Right atrium auricular region (tissue), 2 donors: ENCODE measurements at regions not wholly inside any gene's neighbourhood (a gene's known extent, or its start where the extent isn't known, plus 50 kb on each side); places are given as distances from the start of the nearest gene placed in this dataset.

ENCODE experiments used
- DNase-seq: peaks from one replicate; pipeline ENCODE4 v3.0.0-alpha.2; 2019; ENCODE audit warnings: low spot score
- H3K27ac ChIP-seq, 2 donors: fragments of 200-600 bp; sonication (generic); 1 replicate in 1 of 2; 2 replicates in 1 of 2; pipeline ENCODE4 v1.5.1; 2016 to 2019
- H3K27me3 ChIP-seq, 2 donors: fragments of 200-600 bp; sonication (generic); one replicate each; pipeline versions ENCODE4 v1.5.1 to v1.6.0; 2017 to 2019
- H3K36me3 ChIP-seq: fragments of 200-600 bp; sonication (generic); one replicate; pipeline ENCODE4 v1.5.1; 2016
- H3K4me1 ChIP-seq, 2 donors: fragments of 200-600 bp; sonication (generic); one replicate each; pipeline versions ENCODE4 v1.5.1 to v1.6.0; 2017 to 2019
- H3K4me3 ChIP-seq, 2 donors: fragments of 200-600 bp; sonication (generic); 1 replicate in 1 of 2; 2 replicates in 1 of 2; pipeline ENCODE4 v1.5.1; 2017 to 2019; ENCODE audit warnings: mild to moderate bottlenecking in 1 of 2, moderate library complexity in 1 of 2
- H3K9me3 ChIP-seq, 2 donors: fragments of 200-600 bp; sonication (generic); one replicate each; pipeline ENCODE4 v1.5.1; 2019
- TF ChIP-seq, protein P1 (sequence below), 2 donors: fragments of 200-600 bp; sonication (generic); IDR thresholded peaks; one replicate each; pipeline ENCODE4 v1.5.1; 2019; ENCODE audit warnings: antibody characterized with exemption in 2 of 2

DNA sequence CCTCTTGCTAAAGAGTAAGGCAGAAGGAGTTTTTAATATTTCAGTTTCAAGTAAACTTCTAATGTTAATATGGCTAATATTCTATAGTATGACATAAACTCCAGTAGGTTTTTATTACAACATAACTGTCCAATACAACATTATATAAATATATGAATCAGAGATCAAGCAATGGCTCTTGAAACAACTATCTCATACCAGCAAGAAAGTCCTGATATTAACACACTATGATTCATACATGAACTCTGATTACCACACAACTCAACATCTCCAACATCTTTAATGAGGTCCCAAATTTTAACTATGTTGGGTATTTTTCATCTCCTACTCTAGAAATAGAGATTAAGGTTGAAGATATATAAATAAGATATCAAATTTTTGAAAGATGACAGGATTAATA lies 878.3 kb downstream of the TLE1 start:
- no peaks in the 10 kb centered on the region for H3K4me1 ChIP-seq
- no peak overlapping the region for H3K27ac ChIP-seq
- H3K9me3 ChIP-seq: no peaks in the 10 kb centered on the region
- H3K27me3 ChIP-seq: no peaks in the 10 kb centered on the region
- TF ChIP-seq, protein P1, sequence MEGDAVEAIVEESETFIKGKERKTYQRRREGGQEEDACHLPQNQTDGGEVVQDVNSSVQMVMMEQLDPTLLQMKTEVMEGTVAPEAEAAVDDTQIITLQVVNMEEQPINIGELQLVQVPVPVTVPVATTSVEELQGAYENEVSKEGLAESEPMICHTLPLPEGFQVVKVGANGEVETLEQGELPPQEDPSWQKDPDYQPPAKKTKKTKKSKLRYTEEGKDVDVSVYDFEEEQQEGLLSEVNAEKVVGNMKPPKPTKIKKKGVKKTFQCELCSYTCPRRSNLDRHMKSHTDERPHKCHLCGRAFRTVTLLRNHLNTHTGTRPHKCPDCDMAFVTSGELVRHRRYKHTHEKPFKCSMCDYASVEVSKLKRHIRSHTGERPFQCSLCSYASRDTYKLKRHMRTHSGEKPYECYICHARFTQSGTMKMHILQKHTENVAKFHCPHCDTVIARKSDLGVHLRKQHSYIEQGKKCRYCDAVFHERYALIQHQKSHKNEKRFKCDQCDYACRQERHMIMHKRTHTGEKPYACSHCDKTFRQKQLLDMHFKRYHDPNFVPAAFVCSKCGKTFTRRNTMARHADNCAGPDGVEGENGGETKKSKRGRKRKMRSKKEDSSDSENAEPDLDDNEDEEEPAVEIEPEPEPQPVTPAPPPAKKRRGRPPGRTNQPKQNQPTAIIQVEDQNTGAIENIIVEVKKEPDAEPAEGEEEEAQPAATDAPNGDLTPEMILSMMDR (IDR thresholded peaks at IDR 0.05): no peak
- no peaks in the 10 kb centered on the region for H3K36me3 ChIP-seq
- H3K4me3 ChIP-seq: no peak overlapping the region
- no peak for DNase-seq

DNA sequence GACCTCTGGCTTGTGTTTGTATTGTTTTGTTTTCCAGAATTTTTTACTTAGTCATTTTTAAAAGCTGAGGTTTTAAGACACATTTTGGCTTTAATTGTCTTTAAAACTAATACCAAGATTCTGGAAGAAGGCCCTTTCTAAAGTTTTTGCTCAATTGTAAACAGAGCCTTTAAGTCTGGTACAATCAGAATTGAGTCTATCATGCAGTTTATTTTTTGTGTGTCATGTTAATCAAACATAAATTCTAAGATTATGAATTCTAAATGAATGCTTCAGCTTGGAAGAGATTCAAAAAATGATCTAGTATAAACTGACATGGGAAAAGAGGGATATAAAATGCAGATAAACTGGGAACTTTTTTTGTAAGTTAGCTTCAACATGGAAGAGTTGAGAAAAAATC lies 882.7 kb downstream of the TLE1 start:
- no peak overlapping the region for H3K4me3 ChIP-seq
- H3K27me3 ChIP-seq: no peaks in the 10 kb centered on the region
- no peaks in the 10 kb centered on the region for H3K4me1 ChIP-seq
- no peaks in the 10 kb centered on the region for H3K9me3 ChIP-seq
- TF ChIP-seq, protein P1 (IDR thresholded peaks at IDR 0.05): no peak
- no peak overlapping the region for H3K27ac ChIP-seq
- H3K36me3 ChIP-seq: no peaks in the 10 kb centered on the region
- DNase-seq: no peak

DNA sequence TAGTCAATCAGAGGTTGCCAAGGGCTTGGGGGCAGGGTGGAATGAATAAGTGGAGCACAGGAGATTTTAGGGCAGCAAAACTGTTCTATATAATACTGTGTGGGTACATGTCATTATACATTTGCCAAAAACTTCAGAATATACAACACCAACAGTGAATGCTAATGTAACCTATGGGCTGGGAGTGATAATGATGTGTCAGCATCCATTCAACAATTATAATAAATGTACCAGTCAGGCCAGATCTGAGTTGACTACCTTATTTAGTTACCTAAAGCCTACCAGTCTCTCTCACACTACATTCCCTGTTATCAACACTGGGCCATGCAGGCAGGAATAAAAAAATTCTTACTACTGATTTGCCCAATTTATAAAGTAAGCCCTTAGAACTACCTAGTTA lies 884.5 kb downstream of the TLE1 start:
- H3K36me3 ChIP-seq: no peaks in the 10 kb centered on the region
- H3K9me3 ChIP-seq: peaks cover 0 to 3% of the 10 kb centered on the region in 2 donors
- no peaks in the 10 kb centered on the region for H3K4me1 ChIP-seq
- H3K27me3 ChIP-seq: no peaks in the 10 kb centered on the region
- no peak overlapping the region for H3K27ac ChIP-seq
- DNase-seq: no peak
- TF ChIP-seq, protein P1 (IDR thresholded peaks at IDR 0.05): no peak
- H3K4me3 ChIP-seq: no peak overlapping the region

DNA sequence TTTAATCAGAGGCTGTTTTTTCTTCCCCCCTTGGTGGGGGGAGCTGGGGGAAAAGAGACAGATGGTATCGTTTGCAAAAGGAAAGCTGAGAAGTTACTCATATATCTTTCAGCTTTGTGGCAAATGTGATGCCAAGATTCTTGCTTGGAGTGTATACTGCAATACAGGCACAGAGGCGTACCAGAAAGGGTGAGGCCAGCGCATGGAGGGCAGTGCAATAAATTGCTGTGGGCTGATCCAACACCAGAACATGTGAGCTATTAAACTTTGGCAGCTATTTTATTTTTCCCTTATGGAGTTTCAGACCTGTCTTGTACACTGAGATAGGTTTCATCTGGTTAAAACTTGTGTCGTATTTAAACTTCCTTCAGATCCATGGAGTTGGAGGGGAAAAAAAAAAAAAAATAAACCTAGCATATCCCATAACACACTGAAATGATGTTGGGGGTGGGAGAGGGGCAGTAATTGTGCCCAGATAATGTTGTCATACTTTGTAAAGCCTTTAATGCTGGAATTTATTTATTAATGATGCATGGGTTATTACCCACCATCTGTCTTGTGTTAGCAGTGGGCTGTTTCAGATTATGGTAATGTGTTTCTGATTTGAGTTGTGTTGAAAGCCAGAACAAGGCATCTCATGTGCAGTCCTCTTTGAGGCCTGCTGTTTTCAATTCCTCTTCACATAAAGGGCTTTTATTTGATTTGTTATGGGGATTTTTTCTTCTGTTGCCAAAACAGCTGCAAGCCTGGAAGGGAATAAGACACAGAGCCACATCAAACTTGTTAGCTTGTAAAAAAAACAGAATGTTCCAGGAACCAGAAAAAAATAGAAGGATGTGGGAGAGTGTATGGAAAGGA lies 891.3 kb downstream of the TLE1 start:
- Histone ChIP-seq H3K4me1 (no peaks in the 10 kb centered on the region), H3K27me3 (no peaks in the 10 kb centered on the region), H3K27ac (peak overlapping the region in 1 of 2 donors; percentile 40), H3K4me3 (no peak overlapping the region), H3K36me3 (no peaks in the 10 kb centered on the region), H3K9me3 (peaks cover 0 to 3% of the 10 kb centered on the region in 2 donors)
- TF ChIP-seq, protein P1 (IDR thresholded peaks at IDR 0.05): no peak
- DNase-seq: no peak

DNA sequence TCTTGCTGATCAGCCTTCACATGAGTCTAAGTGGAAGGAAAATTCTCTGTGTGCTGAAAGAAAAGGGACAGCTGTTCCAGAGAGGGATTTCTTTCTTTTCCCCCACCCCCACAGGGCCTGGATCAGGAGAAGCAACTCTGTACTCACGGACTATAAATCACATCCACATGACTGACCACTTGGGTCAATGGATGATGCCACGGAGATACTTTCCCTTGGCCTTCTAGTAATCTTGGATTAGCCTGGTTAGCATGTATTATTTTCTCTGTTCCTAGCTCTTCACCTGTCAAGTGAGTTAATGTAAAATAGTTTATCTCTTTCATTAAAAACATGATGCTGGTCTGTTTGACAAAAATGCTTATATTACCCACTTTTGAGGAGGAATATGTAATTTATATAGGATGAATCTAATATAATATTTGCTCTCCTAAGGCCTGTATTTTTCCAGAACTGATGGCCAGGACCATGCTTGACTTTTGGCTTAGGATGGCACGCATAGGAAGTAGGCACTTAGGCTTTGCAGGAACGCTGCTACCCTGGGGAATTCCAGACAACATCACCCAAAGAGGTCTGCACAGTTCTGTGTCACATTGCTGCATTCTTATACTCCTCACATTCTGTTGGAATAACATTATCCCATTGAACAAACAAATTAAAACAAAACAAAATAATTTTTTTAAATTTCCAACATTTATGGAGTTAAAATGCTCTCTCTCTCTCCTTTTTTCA lies 892.1 kb downstream of the TLE1 start:
- Histone ChIP-seq H3K27me3 (no peaks in the 10 kb centered on the region), H3K4me1 (no peaks in the 10 kb centered on the region), H3K27ac (no peak overlapping the region), H3K36me3 (no peaks in the 10 kb centered on the region), H3K4me3 (no peak overlapping the region), H3K9me3 (peaks cover 0 to 3% of the 10 kb centered on the region in 2 donors)
- DNase-seq: no peak
- TF ChIP-seq, protein P1 (IDR thresholded peaks at IDR 0.05): no peak
